Epidermal melanocyte (primary cell): ENCODE measurements at regions not wholly inside any gene's neighbourhood (a gene's known extent, or its start where the extent isn't known, plus 50 kb on each side); places are given as distances from the start of the nearest gene placed in this dataset.

ENCODE experiments used
- DNase-seq: peaks from one replicate; pipeline ENCODE4 v3.0.0; 2011; ENCODE audit warnings: low spot score; ENCODE audit not compliant: insufficient read length

DNA sequence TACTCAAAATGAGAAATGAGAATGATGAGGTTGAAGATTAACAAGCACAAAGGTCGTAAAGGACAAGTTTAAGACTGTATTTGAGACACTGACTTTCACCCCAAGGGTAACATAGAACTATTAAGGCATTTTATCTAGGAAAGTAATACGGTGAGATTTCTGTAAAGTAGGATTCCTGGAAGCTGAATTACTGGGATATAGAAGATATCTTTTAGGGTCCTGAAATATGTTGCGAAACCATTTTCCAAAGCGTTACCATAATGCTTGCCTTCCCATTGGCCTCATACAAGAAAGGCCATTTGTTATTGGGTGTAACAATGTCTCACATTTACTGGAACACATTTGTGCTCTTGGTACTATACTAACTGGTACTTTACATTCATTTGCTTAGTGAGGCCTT lies 1185.9 kb upstream of the TENM4 start:
- DNase-seq: no peak

DNA sequence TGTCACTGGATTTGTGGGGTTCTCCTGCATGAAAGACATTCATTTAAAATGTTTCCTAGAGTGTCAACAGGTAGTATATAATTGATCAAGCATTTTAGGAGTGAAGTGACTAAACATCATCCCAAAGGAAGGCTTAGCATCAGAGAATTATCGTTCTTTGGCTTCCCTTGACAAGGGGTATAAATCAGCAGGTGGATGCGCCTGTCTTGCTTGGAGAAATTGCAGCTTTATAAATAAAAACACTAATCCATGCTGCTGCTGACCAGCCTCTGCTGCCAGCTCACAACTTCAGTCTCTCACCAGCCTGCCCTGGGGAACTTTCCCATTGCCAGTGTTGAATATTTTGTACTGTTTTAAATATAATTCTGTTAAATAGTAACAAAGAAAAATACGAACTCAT lies 1184.7 kb upstream of the TENM4 start:
- no peak for DNase-seq

DNA sequence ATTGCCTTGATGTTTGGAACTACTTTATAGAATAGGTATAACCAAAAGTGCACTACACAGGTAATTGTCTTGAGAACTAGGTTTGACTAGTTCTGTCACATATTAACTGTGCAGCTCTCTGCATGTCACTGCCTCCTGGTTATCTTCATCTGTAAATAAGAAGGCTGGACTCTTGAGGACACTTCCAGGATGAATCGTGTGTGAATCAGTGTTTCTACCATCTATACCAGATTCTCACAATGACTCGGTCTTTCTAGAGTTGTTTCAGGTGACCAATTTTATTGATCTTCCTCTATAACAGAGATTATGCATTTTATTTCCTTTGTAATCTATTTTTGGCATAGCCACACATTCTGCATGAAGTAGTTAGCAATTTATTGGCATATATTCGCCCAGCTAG lies 1181.0 kb upstream of the TENM4 start:
- DNase-seq: no peak

DNA sequence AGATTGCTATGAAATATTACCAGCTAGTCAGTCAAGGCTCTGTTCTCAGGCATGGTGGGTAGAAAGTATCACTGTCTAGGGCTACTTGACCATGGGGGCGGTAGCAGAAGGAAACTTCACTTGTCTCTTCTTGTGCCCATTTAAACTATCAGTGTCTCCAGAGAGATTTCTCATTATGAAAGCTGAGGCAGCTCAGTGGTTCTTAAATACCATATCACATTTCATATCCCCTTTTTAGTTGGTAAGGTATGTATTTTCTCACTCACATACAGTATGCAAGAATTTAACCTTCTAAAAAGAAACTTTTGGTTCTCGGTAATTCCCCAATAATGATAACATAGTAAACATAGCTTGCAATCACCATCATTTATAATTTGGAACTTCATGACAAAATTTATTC lies 1180.0 kb upstream of the TENM4 start:
- no peak for DNase-seq

DNA sequence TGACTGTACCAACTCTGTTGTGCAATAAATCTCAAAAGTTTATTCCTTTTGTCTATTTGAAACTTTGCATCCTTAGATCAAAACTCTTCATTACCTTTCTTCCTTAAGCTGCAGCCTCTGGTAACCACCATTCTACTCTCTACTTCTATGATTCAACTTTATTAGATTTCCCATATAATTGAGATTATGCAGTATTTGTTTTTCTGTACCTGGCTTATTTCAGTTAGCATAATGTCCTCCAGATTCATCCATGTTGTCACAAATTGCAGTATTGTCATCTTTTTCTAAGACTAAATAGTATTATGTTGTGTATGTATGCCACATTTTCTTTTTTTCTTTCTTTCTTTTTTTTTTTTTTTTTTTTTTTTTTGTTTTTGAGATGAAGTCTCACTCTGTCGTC lies 1176.3 kb upstream of the TENM4 start:
- no peak for DNase-seq

DNA sequence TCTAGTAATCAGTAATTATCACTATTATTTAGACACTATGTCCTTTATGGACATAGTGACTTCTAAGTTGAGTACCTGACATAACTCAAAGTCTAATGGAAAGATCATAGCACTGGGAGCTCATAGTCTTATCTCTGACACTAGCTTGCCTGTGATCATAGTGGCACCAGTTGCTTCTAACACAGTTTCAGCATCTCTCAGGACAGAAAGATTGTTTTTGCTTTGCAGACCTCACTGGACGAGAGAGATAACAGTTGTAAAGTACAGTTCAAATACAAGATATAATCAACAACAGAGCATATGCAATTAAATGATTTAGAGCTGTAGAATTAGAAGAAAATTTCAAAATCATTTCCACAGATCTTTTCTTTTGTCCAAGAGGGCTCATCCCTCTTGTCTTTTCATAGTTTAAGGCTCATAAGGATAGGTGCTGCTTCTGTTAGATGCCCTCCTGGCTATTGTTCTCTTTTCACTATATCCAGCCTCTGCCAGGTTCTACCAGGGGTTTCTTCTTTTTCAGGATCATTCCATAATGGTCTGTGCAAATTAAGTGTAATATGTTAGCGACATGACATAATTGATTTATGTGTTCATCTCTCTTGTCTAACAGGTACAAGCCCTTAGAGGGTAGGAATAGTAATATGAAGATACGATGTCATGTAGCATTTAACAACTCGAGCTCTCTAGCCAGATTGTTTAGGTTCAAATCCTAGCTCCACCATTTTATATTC lies 1175.4 kb upstream of the TENM4 start:
- DNase-seq: no peak

DNA sequence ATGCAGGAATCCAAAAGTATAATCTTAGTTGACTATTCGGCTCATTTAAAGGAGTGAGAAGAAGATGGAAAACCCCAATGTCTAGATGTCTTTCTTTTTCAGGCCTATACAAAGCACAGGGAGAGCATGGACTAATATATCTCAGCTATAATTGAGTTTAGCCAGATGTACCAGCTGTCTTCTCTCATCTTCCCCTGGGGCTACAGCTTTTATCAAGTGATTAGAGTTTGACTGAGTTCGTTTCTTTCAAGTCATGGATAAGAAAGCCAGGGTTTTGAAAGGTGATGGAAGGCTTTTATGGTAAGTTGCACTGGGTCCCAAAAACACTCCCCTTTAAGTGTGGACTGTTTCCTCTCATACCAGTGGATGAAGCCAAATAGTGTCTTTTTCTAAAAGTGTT lies 1172.8 kb upstream of the TENM4 start:
- no peak for DNase-seq

DNA sequence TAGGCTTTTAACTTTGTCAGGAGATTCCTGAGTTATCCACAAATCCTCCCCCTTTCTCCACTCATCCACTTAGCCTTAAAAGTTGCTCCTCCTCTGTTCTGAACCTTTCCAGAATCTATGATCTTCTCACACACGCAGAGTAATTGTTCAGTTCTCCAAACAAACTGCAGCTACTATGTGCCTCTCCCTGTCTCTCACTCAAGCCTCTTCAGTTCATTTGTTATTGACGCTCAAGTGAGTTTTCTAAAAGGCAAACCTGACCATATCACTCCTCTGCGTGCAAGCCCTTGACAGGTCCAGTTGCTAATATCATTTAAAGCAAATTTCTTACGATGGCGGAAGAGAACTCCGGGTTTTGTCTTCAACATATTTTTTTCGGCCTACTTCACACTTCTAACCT lies 1169.7 kb upstream of the TENM4 start:
- no peak for DNase-seq

DNA sequence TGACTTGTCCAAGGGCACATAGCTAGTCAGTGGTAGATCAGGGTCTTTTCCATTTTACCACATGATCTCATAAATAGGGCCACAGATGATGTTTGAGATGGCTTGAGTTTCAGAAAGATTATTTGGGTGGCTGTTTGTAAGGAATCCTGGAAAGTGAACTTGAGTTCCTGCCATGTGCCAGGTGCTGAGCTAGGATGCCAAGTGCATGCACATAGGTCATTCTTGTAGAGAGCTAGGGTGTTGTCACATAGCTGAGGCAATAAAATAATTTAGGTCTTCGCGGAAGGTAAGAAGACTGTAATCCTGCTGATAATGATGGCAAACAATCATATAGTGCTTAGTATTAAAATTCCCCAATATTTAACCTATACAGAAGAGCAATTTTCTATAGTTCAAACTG lies 1162.6 kb upstream of the TENM4 start:
- no peak for DNase-seq

DNA sequence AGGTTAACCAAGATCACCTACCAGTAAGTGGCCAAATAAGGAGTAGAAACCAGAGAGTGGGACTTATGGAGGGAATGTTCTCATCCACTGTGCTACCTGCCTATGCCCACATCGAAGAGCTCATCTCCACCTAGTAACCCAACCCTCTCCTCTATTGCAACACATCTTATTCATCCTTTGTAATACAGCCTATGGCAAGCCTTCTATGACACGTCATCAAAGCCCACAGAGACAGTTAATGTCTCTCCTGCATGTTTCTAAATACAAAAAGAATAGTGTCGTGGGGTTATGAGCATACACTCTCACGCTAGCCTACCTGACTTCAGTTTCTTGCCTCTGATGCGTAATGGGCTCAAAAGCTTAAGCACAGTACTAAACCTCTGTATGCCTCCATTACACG lies 1158.1 kb upstream of the TENM4 start:
- DNase-seq: no peak

DNA sequence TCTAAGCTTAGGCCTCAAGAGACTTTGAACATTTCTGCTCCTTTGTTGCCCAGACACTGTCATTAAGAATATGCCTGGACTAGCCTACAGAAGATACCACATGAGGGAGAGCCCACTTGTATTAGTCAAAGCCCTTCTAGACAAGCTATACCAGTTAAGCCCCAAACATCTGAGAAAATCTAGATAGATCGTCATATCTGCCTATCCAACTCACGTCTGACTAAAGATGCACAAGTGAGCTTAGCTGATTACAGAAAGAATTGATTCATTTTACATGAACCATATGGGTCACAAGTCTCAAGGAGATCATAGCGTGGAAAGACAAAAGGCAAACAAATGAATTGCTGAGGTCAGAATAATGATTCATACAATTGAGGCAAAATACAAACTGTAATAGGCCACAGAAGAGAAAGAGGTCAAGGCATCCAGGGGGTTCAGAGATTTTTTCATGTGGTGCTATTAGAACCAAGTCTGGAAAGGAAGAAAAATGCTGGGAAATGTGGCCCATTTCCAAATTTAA lies 1155.5 kb upstream of the TENM4 start:
- no peak for DNase-seq

DNA sequence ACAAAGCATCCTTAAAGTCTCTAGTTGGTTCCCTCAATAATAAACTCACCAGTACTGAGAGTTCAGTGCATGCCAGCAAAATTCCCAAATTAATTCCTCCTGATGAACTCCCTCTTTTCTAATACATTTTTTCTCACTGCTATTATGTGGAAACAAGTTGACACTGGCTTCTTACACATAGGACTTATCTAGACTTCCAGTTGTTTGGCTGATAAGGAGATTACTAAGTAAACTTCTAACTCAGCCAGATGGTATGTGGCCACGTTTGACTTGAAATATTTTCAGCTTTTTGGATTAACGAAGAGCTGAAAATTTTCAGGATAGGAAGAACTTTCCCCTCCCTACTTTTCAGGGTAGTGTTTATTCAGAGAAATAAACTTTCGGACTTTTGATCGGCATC lies 1154.2 kb upstream of the TENM4 start:
- DNase-seq: no peak

DNA sequence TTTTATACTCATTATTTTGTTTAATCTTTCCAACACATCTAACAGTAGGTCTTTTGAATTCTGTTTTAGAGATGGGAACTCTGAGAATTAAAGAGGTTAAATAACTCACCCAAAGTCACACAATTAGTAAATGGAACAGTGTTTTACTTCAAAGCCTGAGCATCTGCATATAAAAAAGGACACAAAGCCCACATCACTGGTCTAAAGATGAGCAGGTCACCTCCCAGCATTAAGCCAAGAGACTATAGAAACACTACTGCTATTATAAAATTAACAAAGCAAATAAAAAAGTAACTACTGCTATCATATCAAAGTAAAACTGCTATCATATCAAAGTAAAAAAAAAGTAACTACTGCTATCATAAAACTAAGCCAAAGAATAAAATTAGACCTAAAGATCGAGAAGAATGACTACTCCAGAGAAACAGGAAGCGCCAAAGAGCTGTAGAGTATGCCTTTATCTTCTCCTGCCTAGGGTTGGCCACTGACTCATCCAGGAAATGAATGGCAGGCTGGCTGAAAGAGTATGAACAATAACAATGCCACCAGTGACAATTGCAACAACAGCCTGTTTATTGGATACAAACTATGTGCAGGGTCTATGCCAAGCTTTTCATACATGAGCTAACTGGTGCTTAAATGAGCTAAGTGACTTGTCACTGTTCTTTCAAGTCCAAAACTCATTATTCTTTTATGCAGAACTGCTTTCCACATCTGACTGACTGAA lies 1153.0 kb upstream of the TENM4 start:
- DNase-seq: peak; percentile 17

DNA sequence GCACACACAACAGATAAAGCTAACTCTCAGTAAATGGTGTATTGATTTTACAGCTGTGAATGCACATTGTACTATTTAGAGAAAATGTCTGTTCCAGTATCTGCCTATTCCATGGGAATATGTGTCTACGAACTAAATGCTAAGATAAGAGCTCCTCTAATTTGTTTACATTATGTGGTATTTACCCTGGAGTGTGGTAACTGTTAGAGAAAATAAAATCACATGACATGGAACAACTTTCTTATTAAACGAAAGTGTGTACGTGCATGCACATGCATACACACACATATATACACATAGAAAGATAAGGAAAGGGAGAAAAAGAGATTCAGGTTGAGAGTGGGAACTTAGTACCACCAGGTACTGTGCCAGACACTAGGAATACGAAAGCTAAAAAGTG lies 1151.7 kb upstream of the TENM4 start:
- DNase-seq: no peak

DNA sequence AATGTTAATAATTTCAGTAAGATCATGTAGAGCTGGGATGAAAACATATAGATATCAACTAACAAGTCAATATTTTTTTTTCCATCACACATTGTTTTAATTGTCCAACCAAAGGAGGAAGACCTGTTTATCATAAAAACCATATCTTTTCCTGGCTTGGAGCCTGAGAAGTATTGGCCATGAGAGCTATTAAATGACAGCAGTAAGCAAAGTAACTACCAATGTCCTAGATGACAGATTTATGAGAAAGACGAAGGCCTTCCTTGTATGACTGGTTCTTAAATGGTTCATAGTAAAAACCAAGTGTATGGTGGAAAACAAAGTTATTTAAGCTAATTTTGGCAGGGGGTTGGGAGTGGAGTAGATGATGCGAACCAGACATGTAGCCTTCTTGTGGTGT lies 1147.1 kb upstream of the TENM4 start:
- DNase-seq: no peak

DNA sequence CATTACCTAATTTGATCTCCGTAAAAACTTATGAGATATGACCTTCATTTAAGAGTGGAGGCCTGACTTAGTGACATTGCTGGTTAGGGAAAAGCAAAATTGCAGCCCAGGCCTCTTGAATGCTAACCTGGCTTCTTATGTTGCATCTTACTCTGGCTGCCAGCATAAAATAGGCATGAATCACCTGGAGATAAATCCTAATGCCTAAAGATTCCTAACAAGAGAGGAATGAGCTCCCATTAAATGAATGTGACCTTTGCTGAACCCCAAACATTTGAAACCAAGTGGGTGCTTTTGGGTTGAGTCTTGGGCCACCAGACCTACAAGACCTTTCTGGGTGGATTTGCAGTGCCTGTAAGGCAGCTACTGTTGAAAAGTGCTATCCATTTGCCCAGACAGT lies 1145.6 kb upstream of the TENM4 start:
- no peak for DNase-seq

DNA sequence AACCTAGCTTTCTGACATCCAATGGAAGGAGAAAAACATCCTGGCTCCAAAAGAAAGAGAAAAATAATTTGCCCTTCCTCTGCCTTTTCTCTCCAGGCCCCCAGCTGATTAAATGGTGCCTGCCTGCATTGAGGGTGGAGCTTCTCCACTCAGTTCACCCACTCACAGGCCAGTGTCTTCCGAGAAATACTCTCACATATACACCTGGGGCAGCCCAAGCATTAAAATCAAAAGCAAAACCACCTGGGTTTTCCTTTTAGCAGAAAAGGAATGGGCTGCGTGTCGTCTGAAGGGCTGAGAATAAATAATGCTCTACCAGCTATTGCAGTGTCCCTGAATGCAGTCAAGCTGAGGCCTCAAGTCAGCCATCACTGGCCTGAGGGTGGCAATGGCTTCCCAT lies 1143.8 kb upstream of the TENM4 start:
- DNase-seq: no peak

DNA sequence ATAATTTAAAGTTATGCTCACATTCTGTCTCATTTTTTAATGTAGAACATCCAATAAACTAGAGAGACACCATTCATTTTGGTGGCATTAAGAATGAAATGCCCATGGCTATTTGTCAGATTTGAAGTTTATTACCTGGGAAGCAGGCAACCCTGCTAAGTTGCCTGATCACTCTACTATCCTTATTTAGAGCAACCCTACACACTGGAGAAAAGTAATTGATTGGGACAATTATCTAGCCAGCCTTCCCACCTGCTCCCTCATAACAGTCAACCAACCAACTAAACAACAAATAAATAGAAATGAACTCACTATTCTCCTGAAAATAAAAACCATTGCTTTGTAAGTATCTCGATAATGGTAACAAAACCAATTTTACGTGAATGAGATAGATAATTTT lies 1129.0 kb upstream of the TENM4 start:
- DNase-seq: no peak

DNA sequence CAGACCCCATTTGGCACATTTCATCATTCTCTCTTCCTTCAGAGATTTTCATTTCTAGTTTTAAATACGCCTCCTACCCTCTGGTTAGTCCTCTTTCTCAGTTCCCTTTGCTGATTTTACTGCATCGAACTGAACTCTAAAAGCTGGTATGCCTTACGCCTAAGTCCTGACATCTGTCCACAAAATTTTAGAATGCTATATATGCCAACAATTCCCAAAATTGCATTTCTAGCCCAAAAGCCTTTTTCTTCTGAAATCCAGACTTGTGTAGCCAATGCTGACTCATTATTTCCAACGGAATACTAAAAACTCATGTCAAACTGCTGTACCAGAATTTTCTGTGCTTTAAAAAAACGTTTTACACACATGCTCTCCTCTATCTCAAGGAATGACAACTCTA lies 1124.4 kb upstream of the TENM4 start:
- no peak for DNase-seq

DNA sequence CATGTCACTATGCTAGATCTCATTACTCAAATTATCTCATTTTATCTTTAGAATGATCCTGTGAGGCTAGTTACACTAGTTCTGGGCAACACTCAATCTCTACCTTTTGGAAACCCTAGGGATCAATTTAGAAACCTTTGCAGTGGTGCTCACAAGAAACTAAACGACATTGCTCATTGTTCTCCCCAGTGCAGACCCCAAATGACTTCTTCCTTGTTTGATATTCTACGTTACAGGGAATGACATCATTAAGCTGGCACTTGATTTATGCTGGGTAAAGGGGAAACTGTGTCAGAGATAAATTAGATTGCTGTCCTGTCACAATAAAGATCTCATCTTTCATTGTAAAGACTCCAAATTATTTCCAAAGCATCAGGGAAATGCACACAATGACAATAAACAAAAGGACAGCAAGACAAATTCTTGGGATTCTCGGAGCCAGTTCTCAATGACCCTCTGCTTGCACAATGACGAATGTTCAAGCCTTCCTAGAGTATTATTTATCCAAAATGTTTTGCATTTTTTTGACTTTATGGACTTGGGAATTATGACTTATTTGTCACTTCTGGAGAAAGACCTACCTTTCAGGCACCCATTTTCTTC lies 1121.8 kb upstream of the TENM4 start:
- no peak for DNase-seq

DNA sequence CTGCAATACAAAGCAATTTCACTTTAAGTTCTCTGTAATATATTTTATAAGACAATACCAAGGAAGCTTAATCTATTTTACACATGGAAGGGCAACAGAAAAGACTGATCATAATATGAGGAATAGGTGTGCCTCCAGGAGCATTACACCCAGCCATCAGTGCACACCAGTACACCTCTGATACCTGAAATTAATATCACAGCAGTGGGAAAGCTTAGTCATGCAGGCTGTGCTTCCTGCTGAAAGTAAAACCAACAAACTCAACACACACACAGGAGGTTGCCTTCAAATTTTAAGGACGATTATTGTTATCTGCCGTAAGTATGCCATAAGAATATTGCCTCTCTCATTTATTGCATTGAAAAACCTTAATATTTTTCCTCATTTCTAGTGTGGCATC lies 1119.1 kb upstream of the TENM4 start:
- DNase-seq: no peak

DNA sequence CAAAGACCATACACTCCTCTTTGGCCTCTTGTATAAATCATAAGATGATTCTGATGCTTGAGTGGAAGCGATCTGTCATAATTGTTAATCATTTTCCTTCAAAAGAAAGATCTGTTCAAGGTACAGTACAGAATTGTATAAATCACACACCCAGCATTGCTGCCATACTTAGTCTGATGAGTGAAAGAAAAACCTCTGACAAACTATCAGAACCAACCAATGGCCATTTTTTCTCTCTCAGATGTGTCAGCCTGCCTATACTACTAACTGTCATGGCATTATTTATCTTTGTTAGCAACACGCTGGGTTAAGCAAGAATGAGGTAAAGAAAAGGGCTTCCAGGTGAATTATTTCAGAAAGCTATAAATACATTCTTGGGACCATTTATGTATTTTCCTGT lies 1112.7 kb upstream of the TENM4 start:
- no peak for DNase-seq

DNA sequence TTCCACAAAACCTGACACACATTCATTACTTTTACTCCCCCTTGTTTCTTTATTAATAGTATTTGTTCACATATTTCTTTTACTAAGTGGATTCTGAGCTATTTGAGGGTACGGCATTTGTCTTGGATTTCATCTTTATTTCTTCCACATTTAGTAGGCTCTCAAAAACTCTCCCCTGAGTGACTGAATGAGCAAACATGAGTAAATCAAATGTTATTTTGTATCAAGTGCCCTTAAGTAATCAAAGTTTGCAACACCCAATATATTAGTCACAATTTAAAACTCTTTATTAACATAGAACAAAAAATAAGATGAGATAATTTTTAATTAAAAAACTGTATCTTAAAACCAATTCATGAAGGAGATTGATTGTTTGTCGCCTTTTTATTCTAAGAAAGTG lies 1101.9 kb upstream of the TENM4 start:
- DNase-seq: no peak
